ENCODE measurements at regions not wholly inside any gene's neighbourhood (a gene's known extent, or its start where the extent isn't known, plus 50 kb on each side); places are given as distances from the start of the nearest gene placed in this dataset.

DNA sequence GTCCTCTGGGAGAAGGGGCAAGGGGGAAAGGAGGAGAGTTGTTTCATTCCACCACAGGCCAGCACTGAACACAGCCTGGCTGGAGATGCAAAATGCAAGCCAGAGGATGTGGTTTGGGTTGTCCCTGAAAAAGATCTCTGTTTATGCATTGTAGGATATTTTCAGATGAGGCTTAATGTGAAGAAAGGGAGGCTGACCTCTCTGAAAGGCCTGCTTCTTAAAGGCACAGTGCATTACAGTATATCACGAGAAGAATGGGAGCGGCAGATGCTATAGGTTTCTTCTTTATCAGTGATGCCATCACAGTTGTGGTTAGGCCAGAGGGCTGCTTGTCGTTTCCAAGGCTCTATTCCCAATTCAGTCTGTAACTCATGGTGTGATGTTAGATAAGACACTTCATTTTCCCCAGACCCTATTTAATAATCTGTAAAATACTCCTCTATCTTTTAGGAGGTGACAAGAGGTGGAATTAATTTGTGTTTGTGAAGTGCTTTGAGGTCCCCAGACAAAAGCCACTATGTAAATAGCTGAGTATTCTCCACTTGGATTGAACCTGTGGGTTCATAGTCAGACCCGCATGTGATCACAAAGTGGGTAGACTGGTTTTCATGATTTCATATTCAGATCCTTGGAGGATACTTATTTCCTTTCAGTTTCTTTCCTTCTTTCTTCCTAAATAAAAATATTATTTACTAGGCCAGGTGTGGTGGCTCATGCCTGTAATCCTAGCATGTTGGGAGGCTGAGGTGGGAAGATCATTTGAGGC lies 76.5 kb upstream of the WDR26 start:
- no peak overlapping the region for H3K4me3 Mint-ChIP-seq
- H3K4me2 ChIP-seq (ENCODE audit: insufficient read depth, insufficient read length, low read length), result no peak overlapping the region
- H3K27me3 ChIP-seq (ENCODE audit: insufficient read depth, low read length), result no peaks in the 10 kb centered on the region
- no peaks in the 10 kb centered on the region for H3K79me2 ChIP-seq (ENCODE audit: insufficient read depth, low read length)
- WGBS (ENCODE audit: extremely low coverage, insufficient read length, low lambda C conversion rate), result no CpG with 5 or more reads among the region's 4 CpGs
- no peak overlapping the region for H2BK15ac ChIP-seq (ENCODE audit: low read depth, low read length)
- no peak overlapping the region for H3K9ac ChIP-seq (ENCODE audit: extremely low read depth, insufficient read length, low read length)
- H3T11ph ChIP-seq (ENCODE audit: low read length), result no peak overlapping the region
- no peaks in the 10 kb centered on the region for H3K23me2 ChIP-seq (ENCODE audit: insufficient read length, low read depth, low read length, poor library complexity, severe bottlenecking)
- H3K23ac ChIP-seq (ENCODE audit: insufficient read length, low read depth, low read length), result no peak overlapping the region
- no peak overlapping the region for H3K27ac Mint-ChIP-seq
- H2BK5ac ChIP-seq (ENCODE audit: insufficient read length, low read length), result no peak overlapping the region
- H2AFZ ChIP-seq (ENCODE audit: low read length), result no peak overlapping the region
- no peak overlapping the region for H4K91ac ChIP-seq (ENCODE audit: insufficient read length, low read depth, low read length)
- peaks cover 20 to 29% of the 10 kb centered on the region in 2 experiments for H3K4me1 Mint-ChIP-seq
- H2BK12ac ChIP-seq (ENCODE audit: insufficient read length, low read depth, low read length), result peak overlapping the region; percentile 65
- H3K4ac ChIP-seq (ENCODE audit: low read depth, low read length), result no peak overlapping the region
- H3K27ac ChIP-seq (ENCODE audit: insufficient read length, low read depth, low read length), result no peak overlapping the region
- H2BK20ac ChIP-seq (ENCODE audit: low read depth, low read length, poor library complexity, severe bottlenecking), result no peak overlapping the region
- no peak overlapping the region for H4K8ac ChIP-seq (replicated peaks; ENCODE audit: insufficient read length, low read depth, low read length)
- H3K9me3 Mint-ChIP-seq, result no peaks in the 10 kb centered on the region
- no peak overlapping the region for H2BK120ac ChIP-seq (ENCODE audit: low read depth, low read length, poor library complexity, severe bottlenecking)
- no peak overlapping the region; the same call in 1 of the 2 replicates for H3K14ac ChIP-seq (ENCODE audit: insufficient read depth, low read length)
- no peak for DNase-seq
- H4K20me1 ChIP-seq (ENCODE audit: control insufficient read depth, insufficient read depth, insufficient read length), result no peaks in the 10 kb centered on the region
- H3K27me3 Mint-ChIP-seq (ENCODE audit: low read depth), result no peaks in the 10 kb centered on the region; the same call in none of the 2 replicates
- no peak overlapping the region for H3K18ac ChIP-seq (ENCODE audit: insufficient read length, low read depth, low read length)
- H3K9me3 ChIP-seq (ENCODE audit: control insufficient read depth, low read depth, low read length), result no peaks in the 10 kb centered on the region
- H4K5ac ChIP-seq (ENCODE audit: insufficient read length, low read depth, low read length), result no peak overlapping the region
- no peaks in the 10 kb centered on the region for H3K36me3 Mint-ChIP-seq (ENCODE audit: insufficient read depth in 1 of 3, low read depth in 3 of 3)
- no peak overlapping the region for H3K56ac ChIP-seq (ENCODE audit: insufficient read length, low read depth, low read length)
- TF ChIP-seq, protein P1, sequence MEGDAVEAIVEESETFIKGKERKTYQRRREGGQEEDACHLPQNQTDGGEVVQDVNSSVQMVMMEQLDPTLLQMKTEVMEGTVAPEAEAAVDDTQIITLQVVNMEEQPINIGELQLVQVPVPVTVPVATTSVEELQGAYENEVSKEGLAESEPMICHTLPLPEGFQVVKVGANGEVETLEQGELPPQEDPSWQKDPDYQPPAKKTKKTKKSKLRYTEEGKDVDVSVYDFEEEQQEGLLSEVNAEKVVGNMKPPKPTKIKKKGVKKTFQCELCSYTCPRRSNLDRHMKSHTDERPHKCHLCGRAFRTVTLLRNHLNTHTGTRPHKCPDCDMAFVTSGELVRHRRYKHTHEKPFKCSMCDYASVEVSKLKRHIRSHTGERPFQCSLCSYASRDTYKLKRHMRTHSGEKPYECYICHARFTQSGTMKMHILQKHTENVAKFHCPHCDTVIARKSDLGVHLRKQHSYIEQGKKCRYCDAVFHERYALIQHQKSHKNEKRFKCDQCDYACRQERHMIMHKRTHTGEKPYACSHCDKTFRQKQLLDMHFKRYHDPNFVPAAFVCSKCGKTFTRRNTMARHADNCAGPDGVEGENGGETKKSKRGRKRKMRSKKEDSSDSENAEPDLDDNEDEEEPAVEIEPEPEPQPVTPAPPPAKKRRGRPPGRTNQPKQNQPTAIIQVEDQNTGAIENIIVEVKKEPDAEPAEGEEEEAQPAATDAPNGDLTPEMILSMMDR (conservative IDR thresholded peaks at IDR 0.05), result no peak
- no peaks in the 10 kb centered on the region for H3K79me1 ChIP-seq (ENCODE audit: insufficient read depth, low read depth, low read length, poor library complexity, severe bottlenecking)
- peaks cover 1% of the 10 kb centered on the region; the same call in 1 of the 2 replicates for H3K4me1 ChIP-seq (ENCODE audit: insufficient read depth, low read length)
- no peak overlapping the region for H2AK5ac ChIP-seq (ENCODE audit: insufficient read length, low read length)

Data from H9 (cell line).